ENCODE measurements at regions not wholly inside any gene's neighbourhood (a gene's known extent, or its start where the extent isn't known, plus 50 kb on each side); places are given as distances from the start of the nearest gene placed in this dataset.
"Not testable (repeated sequence)": the region's sequence is repeated elsewhere in the genome, so short reads cannot be mapped to it uniquely, and the experiment has no call there.

DNA sequence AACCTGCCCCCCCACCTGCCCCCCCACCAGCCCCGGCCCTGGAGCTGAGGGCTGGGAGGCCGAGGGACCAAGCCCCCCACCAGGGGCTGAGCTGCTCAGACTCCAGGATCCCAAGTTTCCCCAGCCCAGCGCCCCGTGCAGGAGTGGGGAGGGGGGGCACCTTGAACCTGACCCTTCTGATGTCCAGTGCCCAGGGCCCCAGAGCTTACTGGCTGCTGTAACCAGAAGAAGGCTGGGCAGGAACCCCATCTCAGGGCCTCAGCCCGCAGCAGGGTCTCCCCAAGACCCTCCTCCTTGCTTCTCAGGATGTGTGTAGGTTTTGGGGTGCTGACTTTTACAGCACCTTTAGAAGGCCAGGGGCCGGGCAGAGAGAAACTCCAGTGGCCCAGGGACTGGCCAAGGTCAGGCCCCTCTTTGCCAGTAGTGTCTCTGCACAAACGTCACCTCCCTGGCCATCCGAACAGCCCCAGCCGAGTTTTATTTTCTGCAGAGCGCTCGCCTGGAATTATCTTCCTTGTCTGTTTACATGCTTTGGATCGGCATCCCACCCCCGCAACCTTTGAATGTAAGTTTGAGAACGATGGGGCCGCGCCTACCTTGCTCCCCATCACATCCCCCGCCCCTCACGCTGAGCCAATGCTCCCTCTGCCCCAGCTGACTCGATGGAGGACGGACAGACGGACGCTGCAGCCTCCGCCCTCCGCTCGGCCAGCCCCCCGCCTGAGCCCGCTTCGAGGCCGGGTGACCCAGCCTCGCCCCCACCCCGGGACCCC is 70.1 kb upstream of the CASZ1 start:
- DNase-seq (ENCODE audit: low spot score) = no peak
- intact Hi-C loops (cut with DNase I) = loop anchor here (1.0 to 10.0 kb wide), 3 partner anchors 72 to 219 kb away; no protein-coding TSS in a partner anchor

DNA sequence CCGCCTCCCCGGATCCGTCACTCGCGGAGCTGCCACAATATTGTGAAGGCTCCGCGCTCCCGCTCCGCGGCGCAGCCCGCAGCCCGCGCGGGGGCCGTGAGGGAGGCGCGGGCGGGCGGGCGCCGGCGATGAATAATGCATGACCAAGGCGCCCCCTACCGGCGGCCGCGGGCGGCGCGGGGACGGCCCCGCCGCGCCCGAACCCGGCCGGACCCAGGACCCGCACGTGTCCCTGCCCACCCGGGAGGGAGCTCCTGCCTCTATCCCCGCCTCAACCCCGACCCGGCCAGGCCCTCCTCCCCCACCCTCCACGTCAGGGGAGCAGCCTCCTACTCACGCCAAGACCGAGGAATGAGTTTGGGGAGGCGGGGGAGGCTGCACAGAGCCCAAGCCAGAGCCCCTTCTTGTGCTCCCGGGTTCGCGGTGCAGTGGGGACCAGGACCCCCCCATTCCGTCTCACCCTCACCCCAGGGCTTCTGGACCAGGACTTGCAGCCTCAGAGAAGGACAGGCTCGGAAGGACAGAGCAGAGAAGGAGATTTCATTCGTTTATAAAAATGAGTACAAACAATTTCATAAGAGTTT is 70.8 kb upstream of the CASZ1 start:
- no peak for DNase-seq (ENCODE audit: low spot score)
- intact Hi-C loops (cut with DNase I) = loop anchor here (5.0 to 10.0 kb wide), 2 partner anchors 142 to 220 kb away; no protein-coding TSS in a partner anchor

- intact Hi-C loops (cut with DNase I) = loop anchor here (2.0 to 10.0 kb wide), 3 partner anchors 143 to 361 kb away; no protein-coding TSS in a partner anchor
- DNase-seq (ENCODE audit: low spot score) = no peak
Measured at GRCh38 chr1:10867914-10868598, 71.6 kb upstream of the CASZ1 start.

GRCh38 chr1:10868599-10868965 is 72.1 kb upstream of the CASZ1 start:
- no peak for DNase-seq (ENCODE audit: low spot score)
- intact Hi-C loops (cut with DNase I) = loop anchor here (2.0 to 10.0 kb wide), 3 partner anchors 144 to 362 kb away; no protein-coding TSS in a partner anchor

DNA sequence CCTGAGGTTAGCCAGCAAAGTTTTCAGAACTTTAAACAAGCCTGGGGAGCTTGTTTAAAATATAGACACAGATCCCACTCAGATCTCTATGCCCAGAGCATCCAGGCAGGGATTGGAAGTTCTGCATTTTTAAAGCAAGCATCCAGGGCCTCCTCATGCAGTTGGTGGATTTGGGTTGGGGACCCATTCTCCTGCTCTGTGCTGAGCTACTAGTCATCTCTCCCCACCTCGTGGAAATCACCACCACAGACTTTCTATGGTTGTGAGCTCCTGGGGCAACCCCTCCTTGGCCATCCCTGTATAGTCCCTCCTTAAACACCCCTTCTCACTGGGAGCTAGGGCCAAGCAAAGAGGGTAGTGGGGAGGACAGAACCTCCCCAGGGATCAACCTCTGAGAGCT is 73.5 kb upstream of the CASZ1 start:
- intact Hi-C loops (cut with DNase I) = loop anchor here (2.0 to 10.0 kb wide), 3 partner anchors 145 to 363 kb away; no protein-coding TSS in a partner anchor
- DNase-seq (ENCODE audit: low spot score) = no peak

DNA sequence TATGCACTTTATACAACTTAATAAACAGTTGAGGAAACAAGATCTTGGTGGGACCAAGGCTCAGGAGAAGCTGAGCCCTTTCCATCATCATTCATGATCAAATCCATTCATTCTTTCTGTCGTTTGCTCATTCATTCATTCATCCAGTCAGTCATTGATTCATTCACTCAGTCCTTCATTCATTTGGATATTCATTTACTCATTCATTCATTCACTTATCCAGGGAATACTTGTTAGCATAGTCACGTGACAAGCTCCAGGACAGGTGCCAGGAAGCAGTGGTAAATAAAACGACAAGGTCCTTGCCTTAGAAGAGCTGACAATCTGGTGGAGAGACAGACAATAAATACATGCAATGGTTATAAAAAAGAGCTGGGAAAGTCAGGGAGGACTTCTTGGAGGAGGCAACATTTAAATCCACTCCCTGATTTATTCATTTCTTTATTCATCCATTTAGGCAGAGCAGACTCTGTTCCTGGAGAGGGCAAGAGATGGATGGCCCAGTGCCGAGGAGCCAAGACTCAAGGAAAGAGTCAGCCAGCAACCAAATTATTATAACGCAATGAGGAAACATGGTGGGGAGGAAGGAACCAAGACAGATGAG is 74.1 kb upstream of the CASZ1 start:
- intact Hi-C loops (cut with DNase I) = no loop called here
- no peak for DNase-seq (ENCODE audit: low spot score)

GRCh38 chr1:10873189-10873588 is 76.7 kb upstream of the CASZ1 start:
- no peak for DNase-seq (ENCODE audit: low spot score)
- intact Hi-C loops (cut with DNase I) = no loop called here

- intact Hi-C loops (cut with DNase I) = no loop called here
Measured at GRCh38 chr1:10874351-10874750, 77.9 kb upstream of the CASZ1 start.

GRCh38 chr1:10877894-10878293 is 81.4 kb upstream of the CASZ1 start:
- DNase-seq (ENCODE audit: low spot score) = no peak
- intact Hi-C loops (cut with DNase I) = no loop called here

More at GRCh38 chr1:10874351-10874750, 77.9 kb upstream of the CASZ1 start:
- DNase-seq (ENCODE audit: low spot score) = no peak

GRCh38 chr1:10878469-10878868 is 82.0 kb upstream of the CASZ1 start:
- no peak for DNase-seq (ENCODE audit: low spot score)
- intact Hi-C loops (cut with DNase I) = no loop called here

- intact Hi-C loops (cut with DNase I) = no loop called here
- no peak for DNase-seq (ENCODE audit: low spot score)
Measured at GRCh38 chr1:10880063-10880462, 83.6 kb upstream of the CASZ1 start.

- intact Hi-C loops (cut with DNase I) = no loop called here
- no peak for DNase-seq (ENCODE audit: low spot score)
Measured at GRCh38 chr1:10881046-10881445, 84.6 kb upstream of the CASZ1 start.

GRCh38 chr1:10882069-10882468 is 85.6 kb upstream of the CASZ1 start:
- intact Hi-C loops (cut with DNase I) = no loop called here
- no peak for DNase-seq (ENCODE audit: low spot score)

DNA sequence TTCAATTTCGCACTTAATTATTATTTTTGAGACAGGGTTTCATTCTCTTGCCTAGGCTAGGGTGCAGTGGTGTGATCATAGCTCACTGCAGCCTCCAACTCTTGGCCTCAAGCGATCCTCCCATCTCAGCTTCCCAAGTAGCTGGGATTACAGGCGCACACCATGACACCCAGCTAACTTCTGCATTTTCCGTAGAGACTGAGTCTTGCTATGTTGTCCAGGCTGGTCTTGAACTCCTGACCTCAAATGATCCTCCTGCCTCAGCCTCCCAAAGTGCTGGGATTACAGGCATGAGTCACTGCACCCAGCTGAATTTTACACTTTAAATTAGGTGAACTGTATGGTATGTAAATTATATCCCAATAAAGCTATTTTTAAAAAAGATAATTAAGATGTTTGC is 90.6 kb upstream of the CASZ1 start:
- DNase-seq (ENCODE audit: low spot score); intact Hi-C loops (cut with DNase I): not testable (repeated sequence)

DNA sequence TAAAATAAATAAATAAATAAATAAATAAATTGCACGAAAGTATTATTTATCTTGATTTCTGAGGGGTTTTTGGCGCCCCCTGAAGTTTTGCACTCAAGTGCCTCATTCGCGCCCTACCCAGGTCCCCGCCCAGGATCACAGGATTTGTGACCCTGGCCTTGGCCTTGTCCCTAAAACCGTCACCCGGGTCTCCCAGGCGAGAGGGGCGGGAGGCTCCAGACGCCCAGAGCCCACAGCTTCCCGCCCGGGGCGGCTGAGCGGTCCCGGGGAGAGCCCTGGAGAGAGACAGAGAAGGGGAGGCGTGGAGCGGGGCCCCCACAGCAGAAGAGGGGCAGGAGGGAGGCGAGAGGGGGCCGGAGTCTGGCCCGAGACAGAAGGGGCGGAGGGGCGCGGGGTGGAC is 91.8 kb upstream of the CASZ1 start:
- intact Hi-C loops (cut with DNase I) = no loop called here
- no peak for DNase-seq (ENCODE audit: low spot score)

- DNase-seq (ENCODE audit: low spot score) = no peak
- intact Hi-C loops (cut with DNase I) = no loop called here
Measured at GRCh38 chr1:10888791-10889649, 92.6 kb upstream of the CASZ1 start.

GRCh38 chr1:10889650-10890353 is 93.4 kb upstream of the CASZ1 start:
- intact Hi-C loops (cut with DNase I) = no loop called here
- DNase-seq (ENCODE audit: low spot score) = no peak

- no peak for DNase-seq (ENCODE audit: low spot score)
- intact Hi-C loops (cut with DNase I) = no loop called here
Measured at GRCh38 chr1:10890491-10891071, 94.1 kb upstream of the CASZ1 start.
